Astrocyte of the spinal cord (primary cell): ENCODE measurements at regions not wholly inside any gene's neighbourhood (a gene's known extent, or its start where the extent isn't known, plus 50 kb on each side); places are given as distances from the start of the nearest gene placed in this dataset.

ENCODE experiments used
- DNase-seq: peaks from one replicate; pipeline ENCODE4 v3.0.0; 2011; ENCODE audit warnings: low read depth, low spot score
- H3K4me3 ChIP-seq: 2 replicates; pipeline ENCODE4 v1.5.1; 2011; ENCODE audit warnings: low read depth, mild to moderate bottlenecking, low read length, moderate library complexity
- in situ Hi-C: cut with HindIII; loops from 2 replicates; pipeline ENCODE4 v1.10.0; 2017; ENCODE audit warnings: low sequenced_read_pairs
- TF ChIP-seq, protein P1 (sequence below): IDR thresholded peaks from 2 replicates; pipeline ENCODE4 v1.5.1; 2012; ENCODE audit warnings: low read depth, mild to moderate bottlenecking, low read length, inconsistent platforms

DNA sequence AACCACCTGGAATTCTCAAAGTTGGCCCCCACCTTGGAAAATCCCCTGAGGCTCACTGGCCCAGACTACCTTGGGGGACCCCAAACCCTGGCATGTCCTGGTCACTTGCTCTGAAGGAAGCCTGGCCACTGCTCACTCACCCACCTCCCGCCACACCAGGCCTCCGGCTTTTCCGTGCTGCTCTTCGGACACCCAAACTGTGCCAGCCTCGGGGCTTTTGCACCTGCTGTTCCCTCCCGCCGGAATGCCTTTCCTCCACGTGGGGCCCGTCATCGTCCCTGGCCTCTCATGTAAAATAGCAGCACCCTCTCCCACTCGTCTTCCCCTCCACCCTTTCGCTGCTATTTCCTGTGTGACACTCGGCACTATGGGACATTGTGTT lies 87.2 kb upstream of the NCOR2 start:
- in situ Hi-C loops, result no loop called here
- TF ChIP-seq, protein P1, sequence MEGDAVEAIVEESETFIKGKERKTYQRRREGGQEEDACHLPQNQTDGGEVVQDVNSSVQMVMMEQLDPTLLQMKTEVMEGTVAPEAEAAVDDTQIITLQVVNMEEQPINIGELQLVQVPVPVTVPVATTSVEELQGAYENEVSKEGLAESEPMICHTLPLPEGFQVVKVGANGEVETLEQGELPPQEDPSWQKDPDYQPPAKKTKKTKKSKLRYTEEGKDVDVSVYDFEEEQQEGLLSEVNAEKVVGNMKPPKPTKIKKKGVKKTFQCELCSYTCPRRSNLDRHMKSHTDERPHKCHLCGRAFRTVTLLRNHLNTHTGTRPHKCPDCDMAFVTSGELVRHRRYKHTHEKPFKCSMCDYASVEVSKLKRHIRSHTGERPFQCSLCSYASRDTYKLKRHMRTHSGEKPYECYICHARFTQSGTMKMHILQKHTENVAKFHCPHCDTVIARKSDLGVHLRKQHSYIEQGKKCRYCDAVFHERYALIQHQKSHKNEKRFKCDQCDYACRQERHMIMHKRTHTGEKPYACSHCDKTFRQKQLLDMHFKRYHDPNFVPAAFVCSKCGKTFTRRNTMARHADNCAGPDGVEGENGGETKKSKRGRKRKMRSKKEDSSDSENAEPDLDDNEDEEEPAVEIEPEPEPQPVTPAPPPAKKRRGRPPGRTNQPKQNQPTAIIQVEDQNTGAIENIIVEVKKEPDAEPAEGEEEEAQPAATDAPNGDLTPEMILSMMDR, result no peak
- DNase-seq, result no peak
- no peak overlapping the region for H3K4me3 ChIP-seq

DNA sequence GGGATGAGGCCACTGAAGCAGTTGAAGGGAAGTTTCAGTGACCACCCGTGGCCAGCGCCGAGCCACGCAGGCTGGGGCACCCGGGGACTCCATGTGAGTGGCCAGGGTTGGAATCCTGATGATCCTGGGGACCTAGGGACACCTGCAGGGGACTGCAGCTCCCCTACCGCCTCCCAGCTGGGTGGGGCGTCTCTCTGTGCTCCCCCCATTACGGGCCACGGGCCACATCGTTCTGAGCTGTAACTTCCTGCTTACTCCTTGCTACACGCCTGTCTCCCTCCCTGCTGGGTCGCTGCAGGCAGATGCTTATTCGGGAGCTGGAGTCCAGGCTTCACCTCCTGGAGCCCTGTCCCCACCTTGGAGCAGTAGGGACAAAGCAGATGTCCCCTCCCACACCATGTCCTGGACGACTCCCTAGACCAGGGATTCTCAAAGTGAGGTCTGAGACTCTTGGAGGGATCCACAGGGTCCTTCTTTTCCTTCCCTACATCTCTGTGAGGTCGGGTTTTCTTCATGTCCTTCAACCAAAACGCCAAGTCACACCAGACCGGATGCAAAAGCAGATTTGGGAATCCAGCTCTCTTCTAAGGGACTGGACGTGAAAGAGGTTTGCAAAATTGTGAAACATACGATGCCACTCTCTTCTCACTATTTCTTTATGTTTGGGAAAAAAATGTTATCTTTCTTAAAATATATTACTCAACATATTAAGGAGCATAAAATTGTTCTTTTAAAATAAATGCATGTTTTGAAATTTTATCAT lies 85.9 kb upstream of the NCOR2 start:
- no peak for DNase-seq
- TF ChIP-seq, protein P1, result no peak
- H3K4me3 ChIP-seq, result no peak overlapping the region
- in situ Hi-C loops, result no loop called here

DNA sequence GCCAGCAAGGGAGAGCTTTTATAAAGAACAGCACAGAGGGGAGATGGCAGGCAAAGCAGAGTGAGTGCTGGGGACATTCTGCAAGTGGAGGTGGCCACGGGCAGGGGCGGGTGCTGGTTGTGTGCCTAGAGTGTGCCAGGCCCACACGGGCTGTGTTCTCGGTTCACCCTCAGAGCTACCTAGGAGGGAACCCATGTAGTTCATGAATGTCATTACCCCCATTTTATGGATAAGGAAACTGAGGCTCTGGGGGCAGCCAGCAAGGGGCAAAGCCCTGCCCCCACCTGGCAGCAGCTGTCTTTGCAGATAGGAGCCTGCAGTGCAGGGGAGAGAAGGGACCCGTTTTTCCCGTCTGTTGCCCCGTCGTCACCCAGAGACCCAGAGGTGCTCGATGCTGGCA lies 85.2 kb upstream of the NCOR2 start:
- in situ Hi-C loops, result no loop called here
- no peak overlapping the region for H3K4me3 ChIP-seq
- TF ChIP-seq, protein P1, result no peak
- no peak for DNase-seq

DNA sequence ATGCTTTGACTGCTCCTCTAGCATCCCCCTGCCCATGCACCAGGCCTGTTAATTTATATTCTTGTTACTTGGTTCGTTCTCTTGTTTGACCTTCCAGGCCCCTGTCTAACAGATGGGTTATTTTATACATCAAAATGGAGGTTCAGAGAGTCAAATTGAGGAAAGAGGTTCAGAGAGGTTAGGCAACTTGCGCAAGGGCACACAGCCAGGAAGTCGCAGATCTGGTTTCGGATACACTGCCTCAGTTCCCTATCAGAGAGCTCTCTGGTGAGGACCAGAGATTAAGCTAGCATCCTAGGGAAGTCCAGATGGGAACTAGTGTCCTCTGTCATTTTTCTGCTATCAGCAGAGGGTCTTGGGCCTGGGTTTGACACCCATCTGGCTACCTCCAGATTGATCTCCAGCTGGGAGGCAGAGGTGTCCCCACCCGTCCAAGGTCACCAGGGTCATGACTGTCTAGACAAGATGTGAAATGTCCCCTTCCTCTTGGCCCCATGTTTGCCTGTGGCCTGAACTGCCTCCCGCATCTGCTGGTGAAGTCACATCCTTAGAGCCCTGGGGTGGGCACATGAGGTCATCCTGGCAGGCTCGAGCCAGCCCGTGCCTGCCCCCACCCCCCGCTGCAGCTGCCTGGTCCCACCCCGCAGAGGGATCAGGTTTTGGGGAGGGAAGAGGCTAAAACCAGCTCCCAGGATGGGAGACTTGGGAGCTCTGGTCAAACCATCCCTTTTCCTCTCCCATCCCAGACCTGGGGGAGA lies 84.3 kb upstream of the NCOR2 start:
- in situ Hi-C loops, result no loop called here
- TF ChIP-seq, protein P1, result no peak
- H3K4me3 ChIP-seq, result no peak overlapping the region
- DNase-seq, result no peak

DNA sequence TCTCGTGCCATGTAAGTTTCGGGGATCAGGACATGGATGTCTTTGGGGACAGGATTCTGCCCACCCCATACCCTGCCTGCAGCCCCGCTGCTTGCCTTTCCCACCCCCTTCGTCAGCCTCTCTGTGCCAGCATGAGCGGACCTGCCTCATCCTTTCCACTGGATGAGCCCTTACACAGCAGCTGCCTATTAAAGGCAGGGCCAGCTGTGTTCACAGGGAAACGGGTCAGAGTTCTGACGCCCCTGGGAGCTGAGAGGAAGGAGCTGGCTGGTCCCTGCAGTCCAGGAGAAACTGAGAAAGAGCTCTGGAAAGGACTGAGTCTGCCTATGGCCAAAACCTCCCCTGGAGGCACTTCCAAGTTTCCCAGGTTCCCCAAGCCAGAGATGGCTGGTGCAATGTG lies 83.5 kb upstream of the NCOR2 start:
- no peak overlapping the region for H3K4me3 ChIP-seq
- DNase-seq, result no peak
- in situ Hi-C loops, result no loop called here

DNA sequence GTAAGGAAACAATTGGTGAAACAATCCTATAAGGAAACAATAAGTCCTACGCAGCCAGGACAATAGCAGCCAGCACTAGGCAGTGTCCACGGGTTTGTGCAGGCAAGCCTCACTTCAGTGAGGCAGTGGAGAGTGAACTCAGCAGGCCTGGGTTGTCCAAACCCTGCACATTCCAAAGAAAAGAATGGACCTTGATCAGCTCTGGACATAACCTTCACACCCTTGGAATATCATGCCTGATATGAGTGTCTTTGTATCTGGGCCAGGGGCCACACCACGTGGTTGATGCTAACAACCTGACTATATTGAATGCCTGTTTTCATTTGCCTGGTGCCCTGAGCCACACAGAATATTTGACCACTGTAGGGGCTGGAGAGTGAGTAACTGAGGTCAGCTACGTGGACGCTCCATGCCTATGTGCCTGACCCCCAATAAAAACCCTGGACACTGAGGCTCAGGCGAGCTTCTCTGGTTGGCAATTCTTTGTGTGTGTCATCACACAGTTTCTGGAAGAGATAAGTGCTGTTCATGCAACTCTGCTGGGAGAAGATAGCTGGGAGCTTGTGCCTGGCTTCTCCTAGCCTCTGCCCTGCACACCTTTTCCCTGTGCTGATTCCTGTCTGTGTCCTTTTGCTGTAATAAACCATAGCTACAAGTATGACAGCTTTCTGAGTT lies 81.4 kb upstream of the NCOR2 start:
- in situ Hi-C loops, result no loop called here
- H3K4me3 ChIP-seq, result no peak overlapping the region
- DNase-seq, result no peak
- TF ChIP-seq, protein P1, result no peak

More for the DNA sequence above, 83.5 kb upstream of the NCOR2 start:
- TF ChIP-seq, protein P1, result no peak
